IPS-15b (cell line): ENCODE measurements at regions not wholly inside any gene's neighbourhood (a gene's known extent, or its start where the extent isn't known, plus 50 kb on each side); places are given as distances from the start of the nearest gene placed in this dataset.

ENCODE experiments used
- H3K27me3 ChIP-seq: one replicate; pipeline ENCODE4 v1.6.1; 2013; ENCODE audit warnings: low read length; ENCODE audit not compliant: control insufficient read depth, insufficient read depth
- H3K36me3 ChIP-seq: one replicate; pipeline ENCODE4 v1.6.1; 2013; ENCODE audit warnings: low read length; ENCODE audit not compliant: control insufficient read depth, insufficient read depth
- H3K4me1 ChIP-seq: one replicate; pipeline ENCODE4 v1.6.1; 2013; ENCODE audit warnings: mild to moderate bottlenecking, low read length; ENCODE audit not compliant: control insufficient read depth, insufficient read depth
- H3K4me3 ChIP-seq: one replicate; pipeline ENCODE4 v1.5.1; 2013; ENCODE audit warnings: low read depth, low read length
- H3K9ac ChIP-seq: one replicate; pipeline ENCODE4 v1.6.1; 2013; ENCODE audit warnings: low read depth, mild to moderate bottlenecking, low read length
- H3K9me3 ChIP-seq: one replicate; pipeline ENCODE4 v1.6.1; 2013; ENCODE audit warnings: mild to moderate bottlenecking, low read length; ENCODE audit not compliant: control insufficient read depth, insufficient read depth

DNA sequence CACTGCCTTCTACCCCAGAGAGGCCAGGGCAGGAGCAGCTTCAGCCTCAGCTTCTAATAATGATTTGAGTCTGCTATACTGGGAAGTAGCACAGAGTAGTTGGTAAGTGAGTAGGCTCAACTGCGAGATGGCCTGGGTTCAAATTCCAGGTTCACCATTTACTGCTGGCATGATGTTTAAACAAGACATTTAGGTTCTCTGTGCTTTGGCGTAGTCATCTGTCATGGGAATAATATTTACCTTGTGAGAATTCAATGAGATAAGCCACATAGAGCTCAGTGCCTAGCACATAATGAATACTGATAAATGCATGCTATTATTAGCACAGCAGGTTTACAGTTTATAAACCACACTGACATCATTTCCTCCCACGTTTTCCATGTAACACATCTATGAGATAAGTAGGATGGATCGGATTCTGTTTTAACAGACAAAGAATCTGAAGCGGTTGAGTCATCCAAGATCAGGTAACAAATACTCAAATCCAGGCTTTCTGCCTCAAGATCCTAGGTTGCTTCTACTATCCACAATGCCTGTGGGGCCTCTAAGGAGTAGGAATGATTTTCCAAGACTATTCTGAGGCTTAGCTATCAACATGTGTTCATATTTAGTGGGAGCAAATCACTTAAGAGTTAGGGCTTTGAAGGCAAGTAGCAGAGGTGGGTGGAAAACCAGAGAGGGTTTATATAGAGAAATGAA lies 72.9 kb upstream of the DTNBP1 start:
- Histone ChIP-seq H3K36me3 (no peaks in the 10 kb centered on the region), H3K4me1 (no peaks in the 10 kb centered on the region), H3K9ac (no peak overlapping the region), H3K4me3 (no peak overlapping the region), H3K27me3 (no peaks in the 10 kb centered on the region), H3K9me3 (no peaks in the 10 kb centered on the region)

DNA sequence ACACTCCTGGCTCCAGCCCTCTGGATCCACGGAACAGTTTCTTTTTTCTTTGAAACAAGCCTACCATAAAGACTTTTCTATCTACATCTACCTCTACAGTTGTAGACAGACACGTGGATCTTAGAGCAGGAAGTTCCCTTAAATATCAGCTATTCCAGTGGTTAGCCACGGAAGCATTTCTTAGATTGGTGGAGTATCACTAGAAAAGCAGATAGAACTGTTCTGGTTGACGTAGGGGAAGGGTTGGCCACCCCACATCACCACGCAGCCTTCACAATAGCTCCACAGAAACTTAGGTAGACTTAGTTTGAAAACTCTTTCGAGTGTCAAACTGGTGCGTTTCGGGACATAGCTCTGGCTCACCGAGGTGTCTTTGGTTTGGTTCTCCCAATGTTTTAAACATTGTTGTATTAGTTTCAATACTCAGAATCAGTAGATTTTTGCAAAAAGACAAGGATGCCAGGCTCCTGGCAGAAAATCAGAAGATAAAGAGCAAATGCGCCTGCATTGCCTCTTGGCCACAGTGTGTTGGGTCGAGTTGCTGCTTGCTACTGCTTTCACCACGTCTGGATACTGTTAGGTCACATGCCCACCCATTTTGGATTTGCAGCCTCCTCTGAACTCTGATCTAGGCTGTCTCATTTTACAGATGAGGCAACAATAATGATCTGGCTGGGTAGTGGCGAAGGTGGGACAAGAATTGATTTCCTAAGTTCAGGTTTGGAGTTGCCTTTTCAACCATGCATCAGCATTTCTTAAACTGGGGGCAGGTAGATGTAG lies 71.5 kb upstream of the DTNBP1 start:
- Histone ChIP-seq H3K27me3 (no peaks in the 10 kb centered on the region), H3K4me1 (no peaks in the 10 kb centered on the region), H3K36me3 (no peaks in the 10 kb centered on the region), H3K9ac (no peak overlapping the region), H3K4me3 (no peak overlapping the region), H3K9me3 (no peaks in the 10 kb centered on the region)

DNA sequence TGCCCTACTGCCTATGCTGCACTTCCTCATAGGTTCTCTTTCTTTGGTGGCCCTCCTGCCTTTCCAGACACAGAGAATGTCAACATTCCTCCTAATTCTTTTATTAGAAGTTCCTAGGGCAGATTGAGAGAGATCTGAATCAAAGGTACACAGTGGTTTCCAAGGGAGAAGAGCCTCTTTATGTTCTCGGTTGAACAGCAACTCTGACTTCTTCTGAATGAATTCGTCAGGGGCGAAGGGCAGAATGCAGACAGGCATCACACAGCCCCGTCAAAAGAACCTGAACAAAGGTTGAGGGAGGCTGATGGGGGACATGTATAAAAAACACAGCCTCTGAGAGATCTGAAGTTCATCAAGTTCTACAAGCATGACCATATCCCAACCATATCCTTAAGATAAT lies 68.1 kb upstream of the DTNBP1 start:
- no peaks in the 10 kb centered on the region for H3K27me3 ChIP-seq
- H3K9ac ChIP-seq, result no peak overlapping the region
- no peaks in the 10 kb centered on the region for H3K36me3 ChIP-seq
- no peaks in the 10 kb centered on the region for H3K9me3 ChIP-seq
- no peaks in the 10 kb centered on the region for H3K4me1 ChIP-seq
- H3K4me3 ChIP-seq, result no peak overlapping the region

DNA sequence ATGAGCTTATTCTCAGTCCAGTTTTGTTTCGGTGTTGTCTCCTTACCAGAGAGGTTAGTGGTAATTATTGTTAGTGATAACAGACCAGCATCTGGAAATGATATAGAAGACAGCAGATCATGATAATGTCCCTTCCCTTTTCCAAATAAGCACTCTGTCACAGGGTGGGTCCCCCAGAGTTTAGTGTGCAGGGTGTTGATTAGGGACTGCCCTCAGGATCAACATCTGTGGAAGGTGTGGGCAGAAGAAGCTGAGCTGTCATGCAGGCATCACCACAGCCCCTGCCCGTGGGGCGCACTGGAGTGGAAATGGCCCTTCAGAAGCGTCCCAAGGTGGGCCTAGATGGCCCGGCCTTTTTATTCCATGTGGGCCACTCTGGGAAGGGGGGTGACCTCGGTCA lies 67.6 kb upstream of the DTNBP1 start:
- H3K9me3 ChIP-seq, result no peaks in the 10 kb centered on the region
- no peak overlapping the region for H3K9ac ChIP-seq
- no peaks in the 10 kb centered on the region for H3K27me3 ChIP-seq

GRCh38 chr6:15722731-15723130 lies 59.9 kb upstream of the DTNBP1 start:
- H3K9me3 ChIP-seq, result no peaks in the 10 kb centered on the region
- H3K36me3 ChIP-seq, result no peaks in the 10 kb centered on the region
- no peak overlapping the region for H3K9ac ChIP-seq
- H3K27me3 ChIP-seq, result no peaks in the 10 kb centered on the region
- H3K4me3 ChIP-seq, result no peak overlapping the region
- no peaks in the 10 kb centered on the region for H3K4me1 ChIP-seq

More for the DNA sequence above, 67.6 kb upstream of the DTNBP1 start:
- no peak overlapping the region for H3K4me3 ChIP-seq
- no peaks in the 10 kb centered on the region for H3K4me1 ChIP-seq
- no peaks in the 10 kb centered on the region for H3K36me3 ChIP-seq

DNA sequence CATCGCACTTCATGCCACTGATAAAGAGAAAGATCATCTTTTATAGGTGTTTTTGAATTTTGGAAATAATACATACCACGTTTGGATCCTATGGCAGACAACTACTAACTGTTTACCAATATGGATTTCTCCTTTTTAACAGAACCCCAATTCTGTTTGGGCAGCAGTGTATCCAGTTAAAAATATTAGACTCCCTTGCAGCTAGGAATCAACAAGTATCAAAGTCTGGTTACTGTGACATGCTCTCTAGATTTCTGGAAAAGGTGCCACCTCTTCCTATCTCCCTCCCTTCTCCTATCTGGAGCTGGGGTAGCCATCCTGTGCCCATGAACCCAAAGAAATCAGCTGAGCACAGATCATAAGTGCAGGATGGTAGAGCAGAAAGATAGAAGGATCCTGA lies 54.1 kb upstream of the DTNBP1 start:
- no peak overlapping the region for H3K9ac ChIP-seq
- no peaks in the 10 kb centered on the region for H3K9me3 ChIP-seq
- H3K36me3 ChIP-seq, result no peaks in the 10 kb centered on the region
- no peaks in the 10 kb centered on the region for H3K27me3 ChIP-seq
- H3K4me1 ChIP-seq, result no peaks in the 10 kb centered on the region
- no peak overlapping the region for H3K4me3 ChIP-seq

- Histone ChIP-seq H3K4me3 (no peak overlapping the region), H3K4me1 (no peaks in the 10 kb centered on the region), H3K27me3 (no peaks in the 10 kb centered on the region), H3K36me3 (no peaks in the 10 kb centered on the region), H3K9me3 (no peaks in the 10 kb centered on the region), H3K9ac (no peak overlapping the region)
Measured at GRCh38 chr6:15715851-15716250, 53.0 kb upstream of the DTNBP1 start.

DNA sequence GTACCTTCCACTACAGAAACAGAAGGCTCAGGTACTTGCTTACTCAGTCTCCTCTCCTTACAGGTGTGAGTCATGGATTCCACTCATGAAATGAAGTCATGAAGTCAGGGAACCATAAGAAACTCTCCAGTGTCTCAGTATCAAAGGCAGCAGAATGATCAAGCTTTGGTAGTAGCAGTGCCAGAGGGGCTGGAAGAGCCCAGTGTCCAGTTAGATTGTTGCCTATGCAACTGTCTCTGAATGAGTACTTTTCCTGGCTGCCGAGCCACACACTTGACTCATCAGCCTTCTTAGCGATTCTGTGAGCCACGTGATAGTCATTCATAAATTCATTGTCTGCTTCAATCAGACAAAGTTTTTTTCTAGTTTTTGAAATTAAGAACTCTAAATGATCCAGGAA lies 52.2 kb upstream of the DTNBP1 start:
- H3K36me3 ChIP-seq, result no peaks in the 10 kb centered on the region
- H3K4me3 ChIP-seq, result no peak overlapping the region
- H3K27me3 ChIP-seq, result no peaks in the 10 kb centered on the region
- no peaks in the 10 kb centered on the region for H3K4me1 ChIP-seq
- no peak overlapping the region for H3K9ac ChIP-seq
- H3K9me3 ChIP-seq, result no peaks in the 10 kb centered on the region

DNA sequence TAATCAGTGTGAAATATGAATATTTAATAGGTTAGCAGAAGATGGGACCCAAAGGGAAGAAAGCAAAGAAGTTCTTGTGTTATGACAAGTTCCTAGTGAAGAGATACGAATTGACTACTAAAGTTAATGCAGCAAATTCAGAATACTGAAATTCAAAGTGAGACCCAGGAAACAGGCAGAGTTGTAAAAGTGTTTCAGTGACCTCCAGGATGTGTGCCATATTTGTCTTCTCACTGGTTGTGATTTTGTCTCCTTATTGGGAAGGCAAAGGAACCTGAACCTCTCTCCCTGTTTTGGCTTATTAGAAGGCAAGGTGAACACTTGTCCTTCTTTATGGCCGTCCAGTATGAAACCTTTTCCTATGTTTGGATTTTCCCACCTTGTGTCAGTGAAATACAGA lies 51.8 kb upstream of the DTNBP1 start:
- no peak overlapping the region for H3K9ac ChIP-seq
- H3K36me3 ChIP-seq, result no peaks in the 10 kb centered on the region
- H3K4me1 ChIP-seq, result no peaks in the 10 kb centered on the region
- H3K27me3 ChIP-seq, result no peaks in the 10 kb centered on the region
- H3K4me3 ChIP-seq, result no peak overlapping the region
- no peaks in the 10 kb centered on the region for H3K9me3 ChIP-seq

GRCh38 chr6:15713325-15713724 lies 50.5 kb upstream of the DTNBP1 start:
- Histone ChIP-seq H3K9ac (no peak overlapping the region), H3K4me1 (no peaks in the 10 kb centered on the region), H3K9me3 (no peaks in the 10 kb centered on the region), H3K4me3 (no peak overlapping the region), H3K27me3 (no peaks in the 10 kb centered on the region), H3K36me3 (no peaks in the 10 kb centered on the region)

DNA sequence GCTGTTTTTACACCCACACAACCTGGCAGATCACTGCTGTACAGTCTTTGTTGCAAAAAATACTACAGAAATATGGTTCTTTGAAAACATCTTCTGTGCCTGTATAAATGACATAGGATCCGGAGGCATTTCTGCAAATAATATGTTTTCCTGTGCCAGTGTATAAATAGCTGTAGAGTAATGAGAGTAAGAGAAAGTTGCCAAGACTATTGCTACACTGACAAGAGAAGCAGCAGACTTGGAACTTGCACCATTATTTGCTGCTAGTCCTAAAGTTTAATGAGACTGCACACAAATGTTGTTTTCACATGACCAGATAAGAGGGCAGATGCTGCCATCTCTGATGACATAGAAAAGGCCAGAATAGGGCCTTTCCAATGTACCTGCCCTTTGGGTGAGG lies 50.0 kb upstream of the DTNBP1 start:
- Histone ChIP-seq H3K4me1 (no peaks in the 10 kb centered on the region), H3K4me3 (no peak overlapping the region), H3K9me3 (no peaks in the 10 kb centered on the region), H3K36me3 (no peaks in the 10 kb centered on the region), H3K27me3 (no peaks in the 10 kb centered on the region), H3K9ac (no peak overlapping the region)
